ENCODE measurements at regions not wholly inside any gene's neighbourhood (a gene's known extent, or its start where the extent isn't known, plus 50 kb on each side); places are given as distances from the start of the nearest gene placed in this dataset.
"Not testable (repeated sequence)": the region's sequence is repeated elsewhere in the genome, so short reads cannot be mapped to it uniquely, and the experiment has no call there.

DNA sequence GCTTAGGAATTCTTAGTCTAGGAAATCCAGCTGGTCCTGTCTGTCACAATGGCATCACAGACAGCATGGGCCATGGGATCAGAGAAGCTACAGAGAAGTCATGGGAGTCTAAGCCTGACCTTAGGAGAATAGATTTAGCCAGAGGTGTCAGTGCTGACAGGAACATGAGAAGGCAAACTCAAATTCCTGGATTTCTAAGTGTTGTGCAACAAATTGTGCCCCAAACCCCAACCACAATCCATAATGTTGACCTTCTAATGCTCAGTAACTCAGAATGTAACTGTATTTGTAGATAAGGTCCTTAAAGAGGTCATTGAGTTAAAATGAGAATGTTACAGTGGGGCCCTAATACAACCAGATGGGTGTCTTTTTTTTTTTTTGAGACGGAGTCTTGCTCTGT, 95.9 kb upstream of the RHOBTB1 start:
- no peaks in the 10 kb centered on the region for H3K36me3 ChIP-seq (ENCODE audit: control insufficient read depth, insufficient read depth, low read length)
- no peak overlapping the region for H3K4me3 ChIP-seq (ENCODE audit: low read depth, low read length)
- no peaks in the 10 kb centered on the region for H3K27me3 ChIP-seq (ENCODE audit: control insufficient read depth, insufficient read depth, low read length)
- H2AFZ ChIP-seq = no peak overlapping the region
- no peak overlapping the region for H3K4me2 ChIP-seq (ENCODE audit: low read length)
- H3K9me3 ChIP-seq (ENCODE audit: control insufficient read depth, low read length) = no peaks in the 10 kb centered on the region
- no peak for TF ChIP-seq CTCF (IDR thresholded peaks at IDR 0.05)
- H3K79me2 ChIP-seq = no peaks in the 10 kb centered on the region
- no peak overlapping the region for H3K9ac ChIP-seq
- H3K4me1 ChIP-seq = no peaks in the 10 kb centered on the region
- H3K27ac ChIP-seq = no peak overlapping the region

DNA sequence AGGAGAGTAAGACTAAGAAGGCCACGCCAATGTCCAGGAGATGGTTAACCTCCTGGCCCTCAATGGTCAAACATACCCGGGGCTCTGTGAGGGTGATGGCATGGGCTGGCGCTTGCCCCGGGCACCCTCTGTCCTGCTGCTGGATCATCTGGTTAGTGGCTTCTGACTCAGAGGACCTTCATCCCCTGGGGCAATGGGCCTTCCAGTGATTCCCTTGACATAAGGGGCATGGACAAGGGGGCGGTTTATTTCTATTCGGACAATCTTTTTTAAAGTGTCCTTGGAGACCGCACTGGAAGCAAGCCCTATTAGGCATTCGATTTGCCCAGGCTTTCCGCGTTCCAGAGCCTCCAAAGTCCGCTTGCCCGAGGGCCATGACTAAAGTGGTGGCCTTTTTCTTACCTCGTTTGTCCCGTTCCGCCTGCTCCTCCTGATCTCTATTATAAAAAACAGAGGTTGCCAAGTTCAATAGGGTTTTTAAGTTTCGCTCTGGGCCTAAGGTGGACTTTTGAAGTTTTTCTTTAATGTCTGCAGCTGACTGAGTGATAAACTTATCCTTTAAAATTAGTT, 93.4 kb upstream of the RHOBTB1 start:
- not testable (repeated sequence) for H3K9ac ChIP-seq; H3K27ac ChIP-seq; H3K9me3 ChIP-seq (ENCODE audit: control insufficient read depth, low read length); H3K4me2 ChIP-seq (ENCODE audit: low read length); H3K4me1 ChIP-seq; H3K27me3 ChIP-seq (ENCODE audit: control insufficient read depth, insufficient read depth, low read length); H3K79me2 ChIP-seq; H2AFZ ChIP-seq; H3K36me3 ChIP-seq (ENCODE audit: control insufficient read depth, insufficient read depth, low read length); H3K4me3 ChIP-seq (ENCODE audit: low read depth, low read length)

DNA sequence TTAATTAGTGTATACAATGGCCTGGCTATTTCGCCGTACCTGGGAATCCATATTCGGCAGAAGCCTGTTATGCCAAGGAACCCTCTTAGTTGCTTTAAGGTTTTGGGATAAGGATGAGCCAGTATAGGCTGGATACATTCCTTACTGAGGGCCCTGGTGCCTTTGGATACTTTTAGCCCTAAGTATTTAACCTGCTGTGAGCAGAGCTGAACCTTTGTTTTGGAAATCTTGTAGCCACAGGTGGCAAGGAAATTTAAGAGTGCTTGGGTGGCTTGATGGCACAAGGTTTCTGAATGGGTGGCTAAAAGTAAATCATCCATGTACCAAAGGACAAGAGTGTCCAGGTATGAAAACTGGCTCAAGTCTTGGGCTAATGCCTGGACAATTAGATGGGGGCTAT, 92.2 kb upstream of the RHOBTB1 start:
- H3K4me2 ChIP-seq (ENCODE audit: low read length) = not testable (repeated sequence)

DNA sequence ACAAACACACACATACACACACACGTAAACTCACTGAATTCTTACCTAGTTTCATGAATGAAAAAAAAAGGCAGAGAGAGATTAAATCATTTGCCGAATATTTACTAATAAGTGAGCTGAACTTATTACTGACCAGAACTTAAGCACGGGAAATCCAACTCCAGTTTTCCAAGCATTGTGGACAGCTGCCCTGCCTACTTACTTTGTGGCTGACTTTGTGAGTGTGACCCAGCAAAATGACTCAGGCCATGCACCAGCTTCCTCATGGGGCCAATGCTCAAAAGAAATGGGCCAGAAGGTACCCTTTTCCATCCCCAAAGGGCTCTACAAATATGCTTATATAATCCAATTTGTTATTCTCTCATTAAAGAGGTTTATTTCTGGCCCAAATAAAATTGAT, 87.4 kb upstream of the RHOBTB1 start:
- no peak overlapping the region for H3K27ac ChIP-seq
- no peaks in the 10 kb centered on the region for H3K9me3 ChIP-seq (ENCODE audit: control insufficient read depth, low read length)
- no peak overlapping the region for H3K4me2 ChIP-seq (ENCODE audit: low read length)
- H3K36me3 ChIP-seq (ENCODE audit: control insufficient read depth, insufficient read depth, low read length) = no peaks in the 10 kb centered on the region
- no peaks in the 10 kb centered on the region for H3K79me2 ChIP-seq
- H3K4me1 ChIP-seq = no peaks in the 10 kb centered on the region
- H3K4me3 ChIP-seq (ENCODE audit: low read depth, low read length) = no peak overlapping the region
- H2AFZ ChIP-seq = no peak overlapping the region
- no peak overlapping the region for H3K9ac ChIP-seq
- H3K27me3 ChIP-seq (ENCODE audit: control insufficient read depth, insufficient read depth, low read length) = no peaks in the 10 kb centered on the region
- TF ChIP-seq CTCF (IDR thresholded peaks at IDR 0.05) = no peak

More for the DNA sequence above, 92.2 kb upstream of the RHOBTB1 start:
- not testable (repeated sequence) for H3K9me3 ChIP-seq (ENCODE audit: control insufficient read depth, low read length); H3K27ac ChIP-seq; H2AFZ ChIP-seq; H3K27me3 ChIP-seq (ENCODE audit: control insufficient read depth, insufficient read depth, low read length); H3K4me3 ChIP-seq (ENCODE audit: low read depth, low read length); H3K9ac ChIP-seq; H3K79me2 ChIP-seq; H3K36me3 ChIP-seq (ENCODE audit: control insufficient read depth, insufficient read depth, low read length); H3K4me1 ChIP-seq

- Histone ChIP-seq H3K4me3 (ENCODE audit: low read depth, low read length) (no peak overlapping the region), H3K79me2 (no peaks in the 10 kb centered on the region), H3K4me1 (no peaks in the 10 kb centered on the region), H3K4me2 (ENCODE audit: low read length) (no peak overlapping the region), H2AFZ (no peak overlapping the region), H3K36me3 (ENCODE audit: control insufficient read depth, insufficient read depth, low read length) (no peaks in the 10 kb centered on the region), H3K27me3 (ENCODE audit: control insufficient read depth, insufficient read depth, low read length) (no peaks in the 10 kb centered on the region), H3K9ac (no peak overlapping the region), H3K27ac (no peak overlapping the region), H3K9me3 (ENCODE audit: control insufficient read depth, low read length) (no peaks in the 10 kb centered on the region)
- TF ChIP-seq CTCF (IDR thresholded peaks at IDR 0.05) = no peak
Measured at GRCh38 chr10:61029411-61029810, 85.4 kb upstream of the RHOBTB1 start.

GRCh38 chr10:61028861-61029361, 84.9 kb upstream of the RHOBTB1 start:
- no peak overlapping the region for H3K4me3 ChIP-seq (ENCODE audit: low read depth, low read length)
- no peaks in the 10 kb centered on the region for H3K79me2 ChIP-seq
- H3K4me1 ChIP-seq = no peaks in the 10 kb centered on the region
- H2AFZ ChIP-seq = no peak overlapping the region
- H3K36me3 ChIP-seq (ENCODE audit: control insufficient read depth, insufficient read depth, low read length) = no peaks in the 10 kb centered on the region
- no peaks in the 10 kb centered on the region for H3K27me3 ChIP-seq (ENCODE audit: control insufficient read depth, insufficient read depth, low read length)
- H3K27ac ChIP-seq = no peak overlapping the region
- no peak for TF ChIP-seq CTCF (IDR thresholded peaks at IDR 0.05)
- H3K4me2 ChIP-seq (ENCODE audit: low read length) = no peak overlapping the region
- no peak overlapping the region for H3K9ac ChIP-seq
- H3K9me3 ChIP-seq (ENCODE audit: control insufficient read depth, low read length) = no peaks in the 10 kb centered on the region

Data from parathyroid adenoma (tissue), 2 donors.